IMR-90 (cell line): ENCODE measurements at regions not wholly inside any gene's neighbourhood (a gene's known extent, or its start where the extent isn't known, plus 50 kb on each side); places are given as distances from the start of the nearest gene placed in this dataset.

Source experiments
- ATAC-seq: fragments of 200-7000 bp; cut with Tn5 transposase; 2 replicates; pipeline ENCODE4 v1.9.1; 2020; ENCODE audit warnings: low read depth, mild to moderate bottlenecking, moderate library complexity
- BruUV-seq: library from RNA; stranded (reverse); fragments of 400-500 nt; replicated peaks from 2 replicates; lab custom pipeline; 2021; lab: Mats Ljungman, UMichigan
- CTCF ChIA-PET: fragments of 300-600 bp; formaldehyde crosslinking; extraction: SDS; loops from one replicate; lab custom pipeline; 2021; ENCODE audit warnings: antibody characterized with exemption; lab: Yijun Ruan, JAX
- POLR2A ChIA-PET: fragments of 300-600 bp; sonication (Branson Sonifier 250); formaldehyde crosslinking; loops from one replicate; lab custom pipeline; 2022; ENCODE audit warnings: antibody characterized with exemption; ENCODE audit not compliant: unreplicated experiment; lab: Charles Lee
- DNase-seq: peaks from one replicate; pipeline ENCODE4 v3.0.0; 2013
- H2AFZ ChIP-seq: replicated peaks from 2 replicates; pipeline ENCODE3; 2013; ENCODE audit warnings: low read length, mild to moderate bottlenecking; ENCODE audit not compliant: poor library complexity
- H2AK5ac ChIP-seq: 2 replicates; pipeline ENCODE4 v1.6.1; 2013; ENCODE audit warnings: low read depth, low read length, inconsistent platforms
- H2AK9ac ChIP-seq: replicated peaks from 2 replicates; pipeline ENCODE3; 2013; ENCODE audit warnings: mild to moderate bottlenecking, low read depth, low read length, moderate library complexity; ENCODE audit not compliant: poor library complexity
- H2BK120ac ChIP-seq: 2 replicates; pipeline ENCODE4 v1.6.1; 2013; ENCODE audit warnings: low read depth, low read length, inconsistent platforms
- H2BK15ac ChIP-seq: 3 replicates; pipeline ENCODE4 v1.6.1; 2013; ENCODE audit warnings: low read depth, low read length, inconsistent platforms
- H2BK20ac ChIP-seq: 2 replicates; pipeline ENCODE4 v1.6.1; 2013; ENCODE audit warnings: low read depth, mild to moderate bottlenecking, inconsistent platforms, low read length, moderate library complexity
- H2BK5ac ChIP-seq: 2 replicates; pipeline ENCODE4 v1.6.1; 2013; ENCODE audit warnings: mild to moderate bottlenecking, low read depth, low read length, inconsistent platforms; ENCODE audit not compliant: poor library complexity, severe bottlenecking
- H3K14ac ChIP-seq: replicated peaks from 2 replicates; pipeline ENCODE4 v1.6.1; 2013; ENCODE audit warnings: low read depth, low read length, inconsistent platforms
- H3K18ac ChIP-seq: 2 replicates; pipeline ENCODE4 v1.6.1; 2013; ENCODE audit warnings: low read depth, low read length, control low read depth
- H3K23ac ChIP-seq: 2 replicates; pipeline ENCODE4 v1.6.1; 2013; ENCODE audit warnings: low read depth, low read length, inconsistent platforms
- H3K27ac ChIP-seq: 2 replicates; pipeline ENCODE4 v1.5.1; 2013; ENCODE audit warnings: mild to moderate bottlenecking, control low read depth, low read length; ENCODE audit not compliant: insufficient read depth
- H3K27me3 ChIP-seq: 2 replicates; pipeline ENCODE4 v1.6.1; 2013; ENCODE audit warnings: low read length; ENCODE audit not compliant: control insufficient read depth, insufficient read depth
- H3K36me3 ChIP-seq: 2 replicates; pipeline ENCODE4 v1.6.1; 2013; ENCODE audit warnings: low read length, mixed read lengths; ENCODE audit not compliant: control insufficient read depth, insufficient read depth
- H3K4ac ChIP-seq: 2 replicates; pipeline ENCODE4 v1.6.1; 2013; ENCODE audit warnings: low read depth, low read length, inconsistent platforms
- H3K4me1 ChIP-seq: 2 replicates; pipeline ENCODE4 v1.6.1; 2013; ENCODE audit warnings: low read length, mixed read lengths; ENCODE audit not compliant: control insufficient read depth, insufficient read depth
- H3K4me2 ChIP-seq: 2 replicates; pipeline ENCODE4 v1.6.1; 2013; ENCODE audit warnings: low read depth, mild to moderate bottlenecking, control low read depth, low read length, moderate library complexity
- H3K4me3 ChIP-seq: 2 replicates; pipeline ENCODE4 v1.5.1; 2013; ENCODE audit warnings: low read depth, mild to moderate bottlenecking, control low read depth, low read length, moderate library complexity; ENCODE audit not compliant: insufficient read depth
- H3K56ac ChIP-seq: 2 replicates; pipeline ENCODE4 v1.6.1; 2013; ENCODE audit warnings: low read length, inconsistent platforms; ENCODE audit not compliant: insufficient read depth; ENCODE audit errors: extremely low read depth
- H3K79me1 ChIP-seq, 2 experiments: 2 replicates each; pipeline ENCODE4 v1.6.1; 2013; ENCODE audit warnings: low read length in 2 of 2, inconsistent platforms in 1 of 2, low read depth in 1 of 2
- H3K9ac ChIP-seq: 2 replicates; pipeline ENCODE4 v1.6.1; 2013; ENCODE audit warnings: low read depth, low read length, control low read depth
- H3K9me1 ChIP-seq: 2 replicates; pipeline ENCODE4 v1.6.1; 2013; ENCODE audit warnings: low read length, inconsistent platforms; ENCODE audit not compliant: insufficient read depth
- H3K9me3 ChIP-seq: 2 replicates; pipeline ENCODE4 v1.6.1; 2013; ENCODE audit warnings: low read length; ENCODE audit not compliant: control insufficient read depth, insufficient read depth
- H4K20me1 ChIP-seq: 2 replicates; pipeline ENCODE4 v1.6.1; 2013; ENCODE audit warnings: low read length, inconsistent platforms; ENCODE audit not compliant: insufficient read depth
- H4K5ac ChIP-seq: 2 replicates; pipeline ENCODE4 v1.6.1; 2013; ENCODE audit warnings: mild to moderate bottlenecking, low read depth, low read length, control low read depth
- H4K8ac ChIP-seq, 2 experiments: 2 replicates each; pipeline ENCODE4 v1.6.1; 2013; ENCODE audit warnings: low read depth in 2 of 2, low read length in 2 of 2, control low read depth in 1 of 2, inconsistent platforms in 1 of 2
- H4K91ac ChIP-seq: 2 replicates; pipeline ENCODE4 v1.6.1; 2013; ENCODE audit warnings: low read depth, low read length, inconsistent platforms; ENCODE audit not compliant: insufficient read depth
- CEBPB ChIP-seq: IDR thresholded peaks from 2 replicates; pipeline ENCODE4 v1.6.1; 2012; ENCODE audit warnings: low read depth, low read length, improper control_type of control experiment
- NFE2L2 ChIP-seq: fragments of 150-350 bp; IDR thresholded peaks from 2 replicates; pipeline ENCODE4 v1.6.1; 2016; ENCODE audit warnings: low read depth, mild to moderate bottlenecking, low read length
- POLR2A ChIP-seq: IDR thresholded peaks from 2 replicates; pipeline ENCODE4 v1.6.1; 2012; ENCODE audit warnings: mild to moderate bottlenecking, low read depth, low read length
- RCOR1 ChIP-seq: IDR thresholded peaks from 2 replicates; pipeline ENCODE4 v1.6.1; 2012; ENCODE audit warnings: mild to moderate bottlenecking, low read length, improper control_type of control experiment; ENCODE audit not compliant: insufficient replicate concordance
- WGBS, 2 experiments: methylation state at CpG; one replicate each; pipeline versions ENCODE4 v1.1.5 to v1.1.7; 2013; ENCODE audit warnings: missing lambda C conversion rate in 2 of 2; ENCODE audit not compliant: insufficient read length in 1 of 2; ENCODE audit errors: extremely low coverage in 2 of 2; 5-methylcytosine and 5-hydroxymethylcytosine counted together
- dilution Hi-C: fragments of 300-500 bp; cut with HindIII; formaldehyde crosslinking; loops from one replicate; pipeline ENCODE4 v1.14.3; 2018; ENCODE audit warnings: low sequenced_read_pairs; ENCODE audit not compliant: unreplicated experiment
- in situ Hi-C: fragments of 300-500 bp; cut with MboI; formaldehyde crosslinking; loops from 3 replicates; pipeline ENCODE4 v1.14.3; 2019; ENCODE audit warnings: low sequenced_read_pairs, inconsistent platforms, mixed read lengths
- intact Hi-C: fragments of 100-400 bp; cut with micrococcal nuclease; formaldehyde crosslinking; loops from 2 replicates; pipeline ENCODE4 v1.10.0; 2022

DNA sequence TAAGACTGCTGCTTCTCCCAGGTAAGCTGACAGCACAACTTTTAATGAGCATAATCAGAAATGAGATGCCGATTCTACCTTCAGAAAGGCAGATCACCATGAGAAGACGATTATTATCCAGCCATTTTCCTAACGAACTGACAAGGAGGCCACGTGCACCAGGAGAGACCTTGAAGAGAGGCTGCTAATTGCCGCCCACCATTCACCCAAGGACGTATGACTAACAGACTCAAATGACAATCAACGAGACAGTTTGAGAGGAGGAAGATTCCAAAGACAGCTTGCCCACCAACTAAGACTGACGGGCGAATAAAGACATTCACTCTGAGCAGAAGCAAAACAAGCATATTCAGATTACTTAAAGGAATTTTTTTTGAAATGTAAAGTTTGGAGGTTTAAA, 301.9 kb upstream of the TAC1 start:
- Histone ChIP-seq H3K27me3 (no peaks in the 10 kb centered on the region), H4K20me1 (no peaks in the 10 kb centered on the region), H3K4me1 (no peaks in the 10 kb centered on the region), H2AFZ (no peak overlapping the region), H3K9me3 (peaks cover 7% of the 10 kb centered on the region; the same call in 1 of the 2 replicates), H3K9ac (no peak overlapping the region), H3K36me3 (no peaks in the 10 kb centered on the region), H3K18ac (no peak overlapping the region), H2AK5ac (no peak overlapping the region), H4K5ac (no peak overlapping the region), H3K27ac (no peak overlapping the region), H3K4me2 (no peak overlapping the region), H4K8ac (no peak overlapping the region), H3K14ac (no peak overlapping the region), H3K4me3 (no peak overlapping the region), H3K56ac (no peak overlapping the region), H3K23ac (no peak overlapping the region), H2BK15ac (no peak overlapping the region), H2AK9ac (no peak overlapping the region), H3K9me1 (no peaks in the 10 kb centered on the region), H2BK5ac (no peak overlapping the region), H2BK20ac (no peak overlapping the region), H2BK120ac (no peak overlapping the region), H4K91ac (no peak overlapping the region), H3K4ac (no peak overlapping the region), H3K79me1 (no peaks in the 10 kb centered on the region)
- DNase-seq (no peak), ATAC-seq (no peak)
- intact Hi-C loops (no loop called here), dilution Hi-C loops (no loop called here), in situ Hi-C loops (no loop called here)
- TF ChIP-seq RCOR1 (no peak), CEBPB (no peak), POLR2A (no peak), NFE2L2 (no peak)
- 59% methylated on average over 4 of the region's 9 CpGs; no CpG with 5 or more reads in 1 of the 2 experiments for whole genome bisulfite sequencing, 2 experiments
- BruUV-seq, result no TSS peak
- POLR2A ChIA-PET, result no interaction called here
- CTCF ChIA-PET, result no interaction called here
